Natural killer cell (primary cell): ENCODE measurements at regions not wholly inside any gene's neighbourhood (a gene's known extent, or its start where the extent isn't known, plus 50 kb on each side); places are given as distances from the start of the nearest gene placed in this dataset.

Experiments
- ATAC-seq, 3 donors: fragments of 150-1000 bp in 2 of 3; fragments of 200-7000 bp in 1 of 3; cut with Tn5 transposase; 1 replicate in 1 of 3; 2 replicates in 2 of 3; pipeline ENCODE4 v1.10.0; 2021; ENCODE audit warnings: mild to moderate bottlenecking in 2 of 3, moderate library complexity in 2 of 3
- DNase-seq, 2 donors: peaks; one replicate each; pipeline versions ENCODE4 v3.0.0 to v3.0.0-alpha.2; 2013 to 2021; ENCODE audit warnings: mixed read lengths in 1 of 2
- H3K27ac ChIP-seq: one replicate; pipeline ENCODE4 v1.5.1; 2013; ENCODE audit warnings: mild to moderate bottlenecking, low read length
- H3K27me3 ChIP-seq: one replicate; pipeline ENCODE4 v1.6.1; 2013; ENCODE audit warnings: low read length; ENCODE audit not compliant: control insufficient read depth, insufficient read depth
- H3K36me3 ChIP-seq: one replicate; pipeline ENCODE4 v1.6.1; 2013; ENCODE audit warnings: low read length; ENCODE audit not compliant: control insufficient read depth, insufficient read depth
- H3K4me1 ChIP-seq: one replicate; pipeline ENCODE4 v1.6.1; 2013; ENCODE audit warnings: low read length; ENCODE audit not compliant: control insufficient read depth, insufficient read depth
- H3K4me3 ChIP-seq: one replicate; pipeline ENCODE4 v1.5.1; 2013; ENCODE audit warnings: low read length
- H3K9me3 ChIP-seq: one replicate; pipeline ENCODE4 v1.6.1; 2013; ENCODE audit warnings: low read length; ENCODE audit not compliant: control insufficient read depth, insufficient read depth
- H3K27ac Mint-ChIP-seq, 2 donors: one replicate each; pipeline ENCODE4 v1.8.0; 2022; ENCODE audit warnings: mild to moderate bottlenecking in 2 of 2, mixed read lengths in 2 of 2, moderate library complexity in 1 of 2
- H3K27me3 Mint-ChIP-seq, 2 donors: one replicate each; pipeline ENCODE4 v1.8.0; 2022; ENCODE audit warnings: low read depth in 2 of 2, mixed read lengths in 2 of 2
- H3K36me3 Mint-ChIP-seq: one replicate; pipeline ENCODE4 v1.8.0; 2022; ENCODE audit warnings: mixed read lengths
- H3K4me1 Mint-ChIP-seq, 2 donors: one replicate each; pipeline ENCODE4 v1.8.0; 2022; ENCODE audit warnings: mixed read lengths in 2 of 2
- H3K4me3 Mint-ChIP-seq: one replicate; pipeline ENCODE4 v1.8.0; 2022; ENCODE audit warnings: mild to moderate bottlenecking, moderate library complexity, mixed read lengths
- H3K9me3 Mint-ChIP-seq, 2 donors: one replicate each; pipeline ENCODE4 v1.8.0; 2022; ENCODE audit warnings: mixed read lengths in 2 of 2
- WGBS: methylation state at CpG from one replicate; pipeline ENCODE4 v1.1.7; 2013; ENCODE audit warnings: missing lambda C conversion rate; ENCODE audit not compliant: insufficient coverage; 5-methylcytosine and 5-hydroxymethylcytosine counted together
- intact Hi-C: fragments of 100-400 bp; cut with micrococcal nuclease; formaldehyde crosslinking; loops from one replicate; pipeline ENCODE4 v1.14.2; 2022
- TF ChIP-seq, protein P1 (sequence below): fragments of 200-600 bp; IDR thresholded peaks from one replicate; pipeline ENCODE4 v1.8.0; 2022; ENCODE audit warnings: antibody characterized with exemption

DNA sequence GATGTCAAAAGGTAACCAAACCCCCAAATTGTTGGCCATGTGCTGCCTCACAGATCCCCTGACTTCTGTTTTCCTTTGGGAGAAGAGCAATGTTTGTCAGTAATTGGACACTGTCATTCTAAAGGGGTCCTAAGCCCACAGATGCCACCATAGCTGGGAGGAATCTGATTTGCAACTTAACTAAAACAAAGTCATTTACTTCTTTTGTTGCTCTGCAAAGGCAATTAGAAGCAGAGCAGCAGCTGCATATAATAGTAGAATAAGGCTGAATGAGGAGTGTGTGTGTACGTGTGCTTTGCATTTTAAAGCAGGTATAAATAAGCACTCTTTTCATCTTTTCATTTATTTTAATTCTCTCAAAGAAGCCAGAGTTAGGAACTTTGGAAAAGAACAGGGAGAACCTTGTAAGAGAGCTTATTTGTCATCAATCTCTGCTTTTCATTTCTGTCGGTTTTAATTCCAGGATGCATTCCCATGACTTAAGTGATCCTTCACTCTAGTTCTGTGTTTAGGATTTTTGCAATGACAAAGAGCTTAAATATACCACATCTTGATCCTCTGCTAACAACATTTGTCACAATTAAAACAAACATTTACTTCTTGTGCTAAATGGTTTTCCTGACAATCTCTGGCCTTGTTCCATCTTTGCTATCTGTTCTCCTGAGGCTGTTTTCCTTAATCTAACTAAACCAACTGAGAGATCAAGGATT is 530.2 kb upstream of the CBLB start:
- no peaks in the 10 kb centered on the region for H3K9me3 ChIP-seq
- TF ChIP-seq, protein P1, sequence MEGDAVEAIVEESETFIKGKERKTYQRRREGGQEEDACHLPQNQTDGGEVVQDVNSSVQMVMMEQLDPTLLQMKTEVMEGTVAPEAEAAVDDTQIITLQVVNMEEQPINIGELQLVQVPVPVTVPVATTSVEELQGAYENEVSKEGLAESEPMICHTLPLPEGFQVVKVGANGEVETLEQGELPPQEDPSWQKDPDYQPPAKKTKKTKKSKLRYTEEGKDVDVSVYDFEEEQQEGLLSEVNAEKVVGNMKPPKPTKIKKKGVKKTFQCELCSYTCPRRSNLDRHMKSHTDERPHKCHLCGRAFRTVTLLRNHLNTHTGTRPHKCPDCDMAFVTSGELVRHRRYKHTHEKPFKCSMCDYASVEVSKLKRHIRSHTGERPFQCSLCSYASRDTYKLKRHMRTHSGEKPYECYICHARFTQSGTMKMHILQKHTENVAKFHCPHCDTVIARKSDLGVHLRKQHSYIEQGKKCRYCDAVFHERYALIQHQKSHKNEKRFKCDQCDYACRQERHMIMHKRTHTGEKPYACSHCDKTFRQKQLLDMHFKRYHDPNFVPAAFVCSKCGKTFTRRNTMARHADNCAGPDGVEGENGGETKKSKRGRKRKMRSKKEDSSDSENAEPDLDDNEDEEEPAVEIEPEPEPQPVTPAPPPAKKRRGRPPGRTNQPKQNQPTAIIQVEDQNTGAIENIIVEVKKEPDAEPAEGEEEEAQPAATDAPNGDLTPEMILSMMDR: no peak
- Mint-ChIP-seq H3K9me3 (no peaks in the 10 kb centered on the region), H3K27me3 (peaks cover 2 to 7% of the 10 kb centered on the region in 2 donors), H3K36me3 (no peaks in the 10 kb centered on the region), H3K4me3 (no peak overlapping the region), H3K27ac (no peak overlapping the region), H3K4me1 (no peaks in the 10 kb centered on the region)
- no peak overlapping the region for H3K27ac ChIP-seq
- no peaks in the 10 kb centered on the region for H3K27me3 ChIP-seq
- no peak for ATAC-seq
- intact Hi-C loops: no loop called here
- no peaks in the 10 kb centered on the region for H3K36me3 ChIP-seq
- WGBS: no CpG with 5 or more reads among the region's 2 CpGs
- H3K4me1 ChIP-seq: no peaks in the 10 kb centered on the region
- H3K4me3 ChIP-seq: no peak overlapping the region
- DNase-seq: no peak

DNA sequence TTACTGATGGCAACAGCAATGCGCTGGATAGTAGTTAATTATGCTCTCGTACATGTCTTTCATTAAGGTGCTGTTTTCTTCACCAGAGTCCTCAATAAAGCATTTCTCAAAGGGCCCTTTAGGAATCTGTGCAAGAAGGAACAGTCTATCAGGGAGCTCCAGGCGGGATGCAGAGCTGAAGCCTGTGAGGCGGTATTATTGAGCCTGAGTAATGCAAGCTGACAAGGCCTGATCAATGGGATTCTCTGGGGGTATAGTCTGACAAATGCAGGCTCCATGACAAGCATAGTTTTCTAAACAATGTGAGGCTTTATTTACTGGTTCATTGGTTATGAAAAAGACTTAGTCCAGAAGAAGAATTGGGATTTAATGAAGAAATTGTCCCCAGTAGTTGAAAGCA is 530.9 kb upstream of the CBLB start:
- H3K4me1 Mint-ChIP-seq: no peaks in the 10 kb centered on the region
- WGBS: 98% methylated on average over 4 of the region's 4 CpGs
- intact Hi-C loops: no loop called here
- DNase-seq (no peak), ATAC-seq (no peak)
- H3K27ac Mint-ChIP-seq: no peak overlapping the region
- no peaks in the 10 kb centered on the region for H3K9me3 ChIP-seq
- no peaks in the 10 kb centered on the region for H3K4me1 ChIP-seq
- TF ChIP-seq, protein P1: no peak
- H3K4me3 ChIP-seq: no peak overlapping the region
- H3K27me3 ChIP-seq: no peaks in the 10 kb centered on the region
- H3K36me3 ChIP-seq: no peaks in the 10 kb centered on the region
- no peak overlapping the region for H3K27ac ChIP-seq
- H3K27me3 Mint-ChIP-seq: peaks cover 2 to 7% of the 10 kb centered on the region in 2 donors
- H3K9me3 Mint-ChIP-seq: no peaks in the 10 kb centered on the region
- no peak overlapping the region for H3K4me3 Mint-ChIP-seq
- no peaks in the 10 kb centered on the region for H3K36me3 Mint-ChIP-seq

DNA sequence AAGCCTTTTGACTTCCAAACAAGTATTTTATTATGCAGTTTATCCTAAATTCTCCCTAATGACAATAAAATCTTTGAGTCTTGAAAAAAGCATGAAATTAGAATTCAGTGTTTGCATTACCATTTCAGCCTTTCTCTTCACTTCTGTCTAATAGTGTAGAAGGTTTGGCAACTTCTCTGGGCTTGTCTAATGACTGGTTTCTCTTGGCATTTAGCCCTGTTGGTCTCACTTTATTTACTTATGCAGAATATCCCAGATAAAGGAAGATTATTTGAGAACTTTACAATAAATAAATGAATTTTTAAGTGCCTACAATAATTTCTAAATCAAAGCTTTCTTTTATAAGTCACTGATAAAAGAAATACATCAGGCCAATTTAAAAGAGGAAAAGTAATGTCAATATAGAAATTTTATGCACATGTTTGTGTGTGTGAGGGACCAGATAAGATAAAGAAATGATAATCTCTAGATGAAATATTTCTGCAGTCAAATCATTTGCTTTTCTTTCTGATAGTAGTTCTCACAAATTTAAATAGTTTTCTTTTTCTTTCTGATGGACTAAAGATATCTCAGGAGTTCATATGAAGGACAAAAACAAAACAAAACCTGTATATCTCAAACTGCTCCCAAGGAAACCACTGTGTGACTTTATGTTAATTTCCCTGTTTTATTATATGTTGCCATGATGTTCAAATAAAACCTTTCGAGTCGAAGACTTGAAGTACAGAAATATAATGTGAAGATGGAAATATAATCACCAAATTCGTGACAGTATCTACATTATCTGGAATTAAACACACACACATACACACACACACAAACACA is 533.1 kb upstream of the CBLB start:
- no peak overlapping the region for H3K27ac ChIP-seq
- no peaks in the 10 kb centered on the region for H3K36me3 Mint-ChIP-seq
- no peaks in the 10 kb centered on the region for H3K36me3 ChIP-seq
- H3K27ac Mint-ChIP-seq: no peak overlapping the region
- H3K4me1 ChIP-seq: no peaks in the 10 kb centered on the region
- H3K27me3 Mint-ChIP-seq: peaks cover 2% of the 10 kb centered on the region in 2 donors
- no peaks in the 10 kb centered on the region for H3K27me3 ChIP-seq
- TF ChIP-seq, protein P1: no peak
- WGBS: 80% methylated on average over 1 of the region's 3 CpGs
- intact Hi-C loops: no loop called here
- no peaks in the 10 kb centered on the region for H3K9me3 Mint-ChIP-seq
- DNase-seq: no peak
- no peaks in the 10 kb centered on the region for H3K4me1 Mint-ChIP-seq
- H3K9me3 ChIP-seq: no peaks in the 10 kb centered on the region
- H3K4me3 Mint-ChIP-seq: no peak overlapping the region
- no peak for ATAC-seq
- H3K4me3 ChIP-seq: no peak overlapping the region
